Spleen (tissue), 11 donors: ENCODE measurements at regions not wholly inside any gene's neighbourhood (a gene's known extent, or its start where the extent isn't known, plus 50 kb on each side); places are given as distances from the start of the nearest gene placed in this dataset.

Experiments used
- DNase-seq: peaks from one replicate; pipeline ENCODE4 v3.0.0-alpha.2; 2020
- H3K27ac ChIP-seq, 8 donors: fragments of 200-600 bp; sonication (generic) in 7 of 8; 1 replicate in 4 of 8; 2 replicates in 4 of 8; pipeline versions ENCODE4 v1.5.0 to v1.8.0; 2016 to 2021; ENCODE audit warnings: inconsistent platforms in 4 of 8, mild to moderate bottlenecking in 4 of 8, moderate library complexity in 1 of 8
- H3K27me3 ChIP-seq, 7 donors: fragments of 200-600 bp; sonication (generic) in 6 of 7; replicated peaks in 1 of 7; 1 replicate in 4 of 7; 2 replicates in 3 of 7; pipeline versions ENCODE4 v1.5.0 to v1.8.0; 2016 to 2021; ENCODE audit warnings: inconsistent platforms in 3 of 7, mild to moderate bottlenecking in 1 of 7
- H3K36me3 ChIP-seq, 6 donors: fragments of 200-600 bp; sonication (generic) in 5 of 6; 1 replicate in 4 of 6; 2 replicates in 2 of 6; pipeline versions ENCODE4 v1.5.0 to v1.8.0; 2016 to 2021; ENCODE audit warnings: inconsistent platforms in 2 of 6
- H3K4me1 ChIP-seq, 6 donors: fragments of 200-600 bp; sonication (generic) in 5 of 6; 1 replicate in 3 of 6; 2 replicates in 3 of 6; pipeline versions ENCODE4 v1.5.0 to v1.8.0; 2016 to 2021; ENCODE audit warnings: inconsistent platforms in 3 of 6
- H3K4me3 ChIP-seq, 8 donors: fragments of 200-600 bp; sonication (generic) in 7 of 8; 1 replicate in 4 of 8; 2 replicates in 4 of 8; pipeline versions ENCODE4 v1.5.0 to v1.8.0; 2016 to 2021; ENCODE audit warnings: inconsistent platforms in 4 of 8, mild to moderate bottlenecking in 4 of 8, moderate library complexity in 2 of 8
- H3K9me3 ChIP-seq, 8 donors: fragments of 200-600 bp; sonication (generic) in 7 of 8; 1 replicate in 4 of 8; 2 replicates in 4 of 8; pipeline versions ENCODE4 v1.5.0 to v1.8.0; 2016 to 2021; ENCODE audit warnings: inconsistent platforms in 4 of 8
- POLR2A ChIP-seq, 3 donors: fragments of 450-650 bp; IDR thresholded peaks; one replicate each; pipeline ENCODE4 v1.5.1; 2017; ENCODE audit warnings: antibody characterized with exemption in 3 of 3, mild to moderate bottlenecking in 1 of 3
- POLR2AphosphoS5 ChIP-seq, 3 donors: sonication (generic); formaldehyde crosslinking; IDR thresholded peaks; one replicate each; pipeline ENCODE4 v1.5.1; 2017; ENCODE audit warnings: antibody characterized with exemption in 3 of 3
- WGBS, 5 donors: extraction: QIAGEN DNeasy Blood & Tissue Kit in 3 of 5; methylation state at CpG; one replicate each; pipeline versions ENCODE4 v1.1.5 to v1.1.7; 2013 to 2018; 5-methylcytosine and 5-hydroxymethylcytosine counted together
- intact Hi-C: fragments of 100-400 bp; cut with DNase I; formaldehyde crosslinking; loops from one replicate; pipeline ENCODE4 v1.15.0; 2023; ENCODE audit warnings: low total_unique reads
- TF ChIP-seq, protein P1 (sequence below), 11 experiments: fragments of 200-600 bp in 7 of 11; fragments of 450-650 bp in 4 of 11; sonication (generic) in 4 of 11; IDR thresholded peaks in 8 of 11; conservative IDR thresholded peaks in 3 of 11; 1 replicate in 7 of 11; 2 replicates in 4 of 11; pipeline versions ENCODE4 v1.4.0 to v1.8.0; 2016 to 2021; ENCODE audit warnings: antibody characterized with exemption in 11 of 11, inconsistent platforms in 4 of 11, mild to moderate bottlenecking in 1 of 11
- donor health status: healthy with polysubstance abuse.
- donor health status: DM: no; HTN: no; CAD: no; lungs with moderate emphysema.
- donor health status: DM: no; HTN: no; CAD: no.
- donor health status: Bipolar disorder and iron deficiency.
- donor health status: healthy.
- donor health status: DM: no; HTN: no; CAD: no.
- donor health status: DM: yes; HTN: yes; CAD: no.

GRCh38 chr7:130948822-130949221 lies 214.8 kb upstream of the KLF14 start:
- peaks cover 16 to 100% (median 92%) of the 10 kb centered on the region in 6 donors for H3K4me1 ChIP-seq
- no peak for DNase-seq
- peaks cover 0 to 45% (median 6%) of the 10 kb centered on the region in 6 donors for H3K36me3 ChIP-seq
- no peaks in the 10 kb centered on the region for H3K27me3 ChIP-seq
- no peak overlapping the region for H3K4me3 ChIP-seq
- TF ChIP-seq POLR2A (IDR thresholded peaks at IDR 0.05) (no peak), POLR2AphosphoS5 (IDR thresholded peaks at IDR 0.05) (no peak)
- TF ChIP-seq, protein P1, sequence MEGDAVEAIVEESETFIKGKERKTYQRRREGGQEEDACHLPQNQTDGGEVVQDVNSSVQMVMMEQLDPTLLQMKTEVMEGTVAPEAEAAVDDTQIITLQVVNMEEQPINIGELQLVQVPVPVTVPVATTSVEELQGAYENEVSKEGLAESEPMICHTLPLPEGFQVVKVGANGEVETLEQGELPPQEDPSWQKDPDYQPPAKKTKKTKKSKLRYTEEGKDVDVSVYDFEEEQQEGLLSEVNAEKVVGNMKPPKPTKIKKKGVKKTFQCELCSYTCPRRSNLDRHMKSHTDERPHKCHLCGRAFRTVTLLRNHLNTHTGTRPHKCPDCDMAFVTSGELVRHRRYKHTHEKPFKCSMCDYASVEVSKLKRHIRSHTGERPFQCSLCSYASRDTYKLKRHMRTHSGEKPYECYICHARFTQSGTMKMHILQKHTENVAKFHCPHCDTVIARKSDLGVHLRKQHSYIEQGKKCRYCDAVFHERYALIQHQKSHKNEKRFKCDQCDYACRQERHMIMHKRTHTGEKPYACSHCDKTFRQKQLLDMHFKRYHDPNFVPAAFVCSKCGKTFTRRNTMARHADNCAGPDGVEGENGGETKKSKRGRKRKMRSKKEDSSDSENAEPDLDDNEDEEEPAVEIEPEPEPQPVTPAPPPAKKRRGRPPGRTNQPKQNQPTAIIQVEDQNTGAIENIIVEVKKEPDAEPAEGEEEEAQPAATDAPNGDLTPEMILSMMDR (IDR thresholded peaks at IDR 0.05 in 8 of 11, conservative IDR thresholded peaks at IDR 0.05 in 3 of 11) = no peak
- H3K9me3 ChIP-seq = no peaks in the 10 kb centered on the region
- peak overlapping the region; percentile 29 to 89 (median 74) for H3K27ac ChIP-seq
- intact Hi-C loops = no loop called here
- WGBS, 5 donors = 66 to 80% (median 74%) methylated on average over 1 of the region's 1 CpG

GRCh38 chr7:130949550-130949949 lies 215.5 kb upstream of the KLF14 start:
- Histone ChIP-seq H3K9me3 (no peaks in the 10 kb centered on the region), H3K36me3 (peaks cover 0 to 49% (median 6%) of the 10 kb centered on the region in 6 donors), H3K27ac (peak overlapping the region in 7 of 8 donors; percentile 12 to 89 (median 84)), H3K27me3 (no peaks in the 10 kb centered on the region), H3K4me1 (peaks cover 10 to 100% (median 88%) of the 10 kb centered on the region in 6 donors), H3K4me3 (no peak overlapping the region)
- TF ChIP-seq POLR2A (IDR thresholded peaks at IDR 0.05) (no peak), POLR2AphosphoS5 (IDR thresholded peaks at IDR 0.05) (no peak)
- TF ChIP-seq, protein P1 (IDR thresholded peaks at IDR 0.05 in 8 of 11, conservative IDR thresholded peaks at IDR 0.05 in 3 of 11) = no peak
- no peak for DNase-seq
- intact Hi-C loops = no loop called here
- WGBS, 5 donors = 77 to 87% (median 80%) methylated on average over 2 of the region's 2 CpGs

DNA sequence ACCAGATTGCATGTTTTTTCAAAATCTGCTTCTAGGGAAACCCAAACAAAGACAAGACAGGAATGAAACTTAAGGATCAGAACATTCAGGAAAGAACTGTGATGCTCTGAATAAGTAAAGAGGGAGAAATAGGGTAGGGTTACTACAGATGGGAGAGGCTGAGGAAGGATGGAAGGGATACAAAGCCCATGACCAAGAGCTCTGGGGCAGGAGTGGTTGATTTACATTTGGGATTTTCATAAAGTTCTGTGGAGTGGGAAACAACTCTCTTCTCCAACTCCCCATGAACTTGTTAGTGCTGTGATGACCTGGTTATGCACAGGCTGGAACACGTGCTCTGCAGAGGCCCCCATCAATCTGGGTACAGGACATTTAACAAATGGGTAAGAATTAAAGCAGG lies 216.0 kb upstream of the KLF14 start:
- Histone ChIP-seq H3K36me3 (peaks cover 0 to 49% (median 6%) of the 10 kb centered on the region in 6 donors), H3K9me3 (no peaks in the 10 kb centered on the region), H3K27me3 (no peaks in the 10 kb centered on the region), H3K4me1 (peaks cover 8 to 100% (median 87%) of the 10 kb centered on the region in 6 donors), H3K27ac (peak overlapping the region in 5 of 8 donors; percentile 12 to 89 (median 86)), H3K4me3 (no peak overlapping the region)
- DNase-seq = no peak
- WGBS, 5 donors = 63 to 90% (median 81%) methylated on average over 1 of the region's 1 CpG
- TF ChIP-seq, protein P1 (IDR thresholded peaks at IDR 0.05 in 8 of 11, conservative IDR thresholded peaks at IDR 0.05 in 3 of 11) = no peak
- no peak for TF ChIP-seq POLR2A (IDR thresholded peaks at IDR 0.05)
- TF ChIP-seq POLR2AphosphoS5 (IDR thresholded peaks at IDR 0.05) = no peak
- intact Hi-C loops = no loop called here

DNA sequence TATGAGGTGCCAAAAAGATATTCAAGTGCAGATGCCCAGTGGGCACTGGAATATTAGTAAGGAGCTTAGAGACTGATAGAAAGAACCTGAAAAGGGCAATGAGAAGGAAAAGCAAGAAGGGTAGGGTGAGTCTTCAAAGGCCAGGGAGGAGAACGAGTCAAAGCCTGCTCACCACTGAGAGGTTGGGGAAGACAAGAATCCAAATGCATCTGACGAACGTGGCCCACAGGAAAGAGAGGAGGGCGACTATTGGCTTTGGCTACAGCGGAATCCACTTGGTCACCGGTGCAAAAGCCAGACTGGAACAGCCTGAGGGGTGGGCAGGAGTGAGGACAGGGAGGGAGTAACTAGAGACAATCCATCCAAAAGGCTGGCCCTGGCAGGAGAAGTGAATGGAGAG lies 216.7 kb upstream of the KLF14 start:
- H3K36me3 ChIP-seq = peaks cover 0 to 45% (median 6%) of the 10 kb centered on the region in 6 donors
- H3K4me1 ChIP-seq = peaks cover 7 to 100% (median 87%) of the 10 kb centered on the region in 6 donors
- intact Hi-C loops = no loop called here
- WGBS, 5 donors = 82 to 91% (median 86%) methylated on average over 6 of the region's 6 CpGs
- H3K27ac ChIP-seq = peak overlapping the region in 7 of 8 donors; percentile 6 to 89 (median 84)
- no peaks in the 10 kb centered on the region for H3K27me3 ChIP-seq
- no peak for DNase-seq
- H3K4me3 ChIP-seq = no peak overlapping the region
- TF ChIP-seq POLR2A (IDR thresholded peaks at IDR 0.05) = no peak
- TF ChIP-seq POLR2AphosphoS5 (IDR thresholded peaks at IDR 0.05) = no peak
- TF ChIP-seq, protein P1 (IDR thresholded peaks at IDR 0.05 in 8 of 11, conservative IDR thresholded peaks at IDR 0.05 in 3 of 11) = no peak
- H3K9me3 ChIP-seq = no peaks in the 10 kb centered on the region
